GM13976 (cell line): ENCODE measurements at regions not wholly inside any gene's neighbourhood (a gene's known extent, or its start where the extent isn't known, plus 50 kb on each side); places are given as distances from the start of the nearest gene placed in this dataset.

Source experiments
- DNase-seq: peaks from one replicate; pipeline ENCODE4 v3.0.0; 2012; ENCODE audit warnings: low spot score
- CTCF ChIP-seq: IDR thresholded peaks from 2 replicates; pipeline ENCODE4 v1.5.1; 2012; ENCODE audit warnings: borderline replicate concordance, mild to moderate bottlenecking; ENCODE audit not compliant: insufficient read depth; ENCODE audit errors: extremely low read depth, missing control alignments, control extremely low read depth
- in situ Hi-C: fragments of 300-500 bp; cut with MboI; formaldehyde crosslinking; loops from one replicate; pipeline ENCODE4 v1.12.0; 2022; ENCODE audit warnings: low sequenced_read_pairs, mixed read lengths, inconsistent platforms; ENCODE audit not compliant: unreplicated experiment

DNA sequence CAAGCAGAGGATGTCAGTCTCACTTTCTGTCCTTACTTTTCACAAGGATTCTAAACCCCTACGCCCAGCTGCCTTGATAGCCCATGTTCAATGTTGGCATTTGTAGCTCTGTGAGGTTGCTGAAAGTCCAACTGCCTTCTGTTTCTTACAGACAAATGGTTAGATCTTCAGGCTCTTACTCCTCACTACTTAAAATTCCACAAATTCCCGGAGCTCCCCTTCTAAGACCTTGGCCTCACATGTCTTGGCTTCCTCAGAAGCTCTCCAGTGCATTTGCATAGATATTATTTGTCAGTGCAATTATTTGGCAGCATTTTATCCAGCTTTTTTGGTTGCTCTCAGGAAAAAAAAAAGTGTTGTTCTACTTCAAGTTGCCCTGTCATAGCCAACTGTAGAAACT, 453.7 kb upstream of the CELF4 start:
- no peak for TF ChIP-seq CTCF
- in situ Hi-C loops = no loop called here
- no peak for DNase-seq

DNA sequence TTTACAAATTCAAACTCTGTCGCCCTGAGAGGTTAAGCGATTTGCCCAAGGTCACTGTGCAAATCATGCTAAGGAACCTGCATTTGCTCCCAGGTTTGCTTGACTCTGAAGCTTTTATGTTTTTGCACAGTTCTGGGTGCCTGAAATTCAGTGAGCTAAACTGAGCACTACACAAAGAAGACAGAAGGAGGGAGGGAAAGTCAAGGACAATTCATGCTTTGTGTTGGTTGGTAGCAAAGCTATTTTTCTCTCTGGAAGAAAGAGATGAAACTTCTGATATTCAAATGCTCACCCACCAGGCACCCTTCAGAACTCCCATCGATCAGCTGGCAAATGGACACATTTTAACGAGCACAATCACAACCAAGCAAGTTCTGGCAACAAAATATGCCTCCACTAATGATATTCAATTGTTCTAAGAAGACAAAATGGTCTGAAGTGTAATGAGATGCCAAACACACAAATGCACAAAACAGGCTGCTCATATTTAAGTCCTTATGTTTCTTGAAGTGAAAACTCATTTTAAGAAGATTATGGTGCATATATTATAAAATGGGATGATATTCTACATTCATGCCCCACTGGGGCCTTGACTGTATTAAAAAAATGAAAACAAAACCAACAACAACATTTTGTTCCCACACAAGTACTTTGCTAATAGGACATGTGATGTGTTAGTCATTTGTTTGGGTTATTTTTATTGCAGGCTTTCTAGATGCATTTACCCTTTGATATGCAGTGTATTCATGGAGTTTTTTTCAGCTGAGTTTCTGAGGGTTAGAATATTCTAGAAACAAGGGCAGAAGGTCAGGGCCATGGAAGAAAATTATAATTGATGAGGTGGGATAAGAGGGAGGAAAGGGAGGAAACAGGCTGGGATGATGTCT, 445.6 kb upstream of the CELF4 start:
- in situ Hi-C loops = no loop called here
- DNase-seq = no peak
- no peak for TF ChIP-seq CTCF

DNA sequence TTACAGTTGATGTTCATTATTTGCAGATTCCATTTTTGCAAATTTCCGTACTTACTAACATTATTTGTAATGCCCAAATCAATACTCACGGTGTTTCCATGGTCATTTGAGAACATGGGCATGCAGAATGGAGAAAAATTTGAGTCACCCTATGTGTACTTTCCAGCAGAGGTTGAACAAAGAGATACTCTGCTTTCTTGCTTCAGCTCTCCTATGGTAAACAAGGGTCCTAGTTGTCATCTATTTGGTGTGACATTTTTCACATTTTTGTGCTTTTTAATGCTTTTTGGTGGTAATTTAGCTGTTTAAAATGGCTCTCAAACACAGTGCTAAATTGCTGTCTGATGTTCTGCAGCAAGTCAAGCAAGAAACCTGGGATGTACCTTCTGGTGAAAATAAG, 444.4 kb upstream of the CELF4 start:
- in situ Hi-C loops = no loop called here
- no peak for DNase-seq
- no peak for TF ChIP-seq CTCF

DNA sequence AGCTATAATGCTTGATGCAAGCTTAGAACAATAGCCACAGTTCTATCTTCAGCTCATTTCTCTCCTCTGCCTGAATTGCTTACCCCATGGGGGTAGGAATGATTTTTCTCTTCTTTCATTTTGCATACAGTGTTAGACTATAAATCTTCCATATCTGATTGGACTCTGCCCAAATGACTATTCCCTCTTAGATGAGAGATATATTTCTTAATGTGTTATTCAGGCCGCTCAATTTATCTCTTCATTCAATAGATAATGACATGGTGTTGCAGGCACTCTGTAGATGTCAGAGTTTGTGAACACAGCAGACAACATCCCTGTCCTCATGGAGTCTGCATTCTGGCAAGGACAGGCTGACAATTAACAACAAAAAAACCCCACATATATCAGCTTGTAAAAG, 443.7 kb upstream of the CELF4 start:
- in situ Hi-C loops = no loop called here
- DNase-seq = no peak

GRCh38 chr18:38007676-38008330, 442.2 kb upstream of the CELF4 start:
- in situ Hi-C loops = no loop called here
- no peak for TF ChIP-seq CTCF
- no peak for DNase-seq

More for the DNA sequence above, 443.7 kb upstream of the CELF4 start:
- no peak for TF ChIP-seq CTCF

DNA sequence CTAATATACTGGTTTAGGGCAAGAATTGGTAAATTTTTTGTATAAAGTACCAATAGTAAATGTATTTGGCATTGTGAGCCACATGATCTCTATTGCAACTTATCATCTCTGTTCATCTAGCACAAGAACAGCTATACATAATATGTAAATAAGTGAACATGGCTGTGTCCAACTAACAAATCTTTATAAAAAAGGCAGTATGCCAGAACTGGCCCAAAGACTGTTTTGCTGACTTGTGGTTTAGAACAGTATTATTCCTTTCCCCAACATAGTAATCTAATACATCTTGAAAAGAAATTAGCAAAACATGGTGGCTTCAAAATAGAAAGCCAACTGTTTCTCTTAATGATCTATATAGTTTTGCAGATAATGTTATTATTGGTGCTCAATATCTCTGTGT, 441.4 kb upstream of the CELF4 start:
- in situ Hi-C loops = no loop called here
- DNase-seq = no peak
- TF ChIP-seq CTCF = no peak
